ENCODE measurements at regions not wholly inside any gene's neighbourhood (a gene's known extent, or its start where the extent isn't known, plus 50 kb on each side); places are given as distances from the start of the nearest gene placed in this dataset.

DNA sequence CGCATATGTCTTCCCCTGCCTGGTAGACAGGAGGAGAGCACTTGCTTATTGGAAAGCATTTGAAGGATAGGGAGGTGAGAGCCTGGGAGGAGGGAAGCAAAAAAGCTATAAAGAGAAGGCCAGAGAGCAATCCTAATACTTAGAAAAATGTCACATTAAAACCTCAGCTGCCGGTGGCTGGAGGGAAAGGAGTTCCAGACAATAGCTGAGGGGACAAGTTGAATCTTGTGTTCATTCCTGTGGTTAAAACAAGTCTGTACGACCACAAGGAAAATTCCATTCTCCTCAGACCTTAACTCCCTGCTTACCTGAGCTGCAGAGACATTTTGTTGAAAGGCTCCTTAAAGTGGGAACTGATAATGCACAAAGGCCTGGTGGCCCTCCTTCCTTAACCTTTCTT, 218.8 kb upstream of the CAMK1G start:
- no peak for TF ChIP-seq POLR2A (IDR thresholded peaks at IDR 0.05; ENCODE audit: low read depth)
- TF ChIP-seq, protein P1, sequence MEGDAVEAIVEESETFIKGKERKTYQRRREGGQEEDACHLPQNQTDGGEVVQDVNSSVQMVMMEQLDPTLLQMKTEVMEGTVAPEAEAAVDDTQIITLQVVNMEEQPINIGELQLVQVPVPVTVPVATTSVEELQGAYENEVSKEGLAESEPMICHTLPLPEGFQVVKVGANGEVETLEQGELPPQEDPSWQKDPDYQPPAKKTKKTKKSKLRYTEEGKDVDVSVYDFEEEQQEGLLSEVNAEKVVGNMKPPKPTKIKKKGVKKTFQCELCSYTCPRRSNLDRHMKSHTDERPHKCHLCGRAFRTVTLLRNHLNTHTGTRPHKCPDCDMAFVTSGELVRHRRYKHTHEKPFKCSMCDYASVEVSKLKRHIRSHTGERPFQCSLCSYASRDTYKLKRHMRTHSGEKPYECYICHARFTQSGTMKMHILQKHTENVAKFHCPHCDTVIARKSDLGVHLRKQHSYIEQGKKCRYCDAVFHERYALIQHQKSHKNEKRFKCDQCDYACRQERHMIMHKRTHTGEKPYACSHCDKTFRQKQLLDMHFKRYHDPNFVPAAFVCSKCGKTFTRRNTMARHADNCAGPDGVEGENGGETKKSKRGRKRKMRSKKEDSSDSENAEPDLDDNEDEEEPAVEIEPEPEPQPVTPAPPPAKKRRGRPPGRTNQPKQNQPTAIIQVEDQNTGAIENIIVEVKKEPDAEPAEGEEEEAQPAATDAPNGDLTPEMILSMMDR (IDR thresholded peaks at IDR 0.05), result no peak
- TF ChIP-seq EP300 (IDR thresholded peaks at IDR 0.05), result no peak
- TF ChIP-seq POLR2AphosphoS5 (IDR thresholded peaks at IDR 0.05), result no peak
- intact Hi-C loops (cut with DNase I), result no loop called here
- Histone ChIP-seq H3K36me3 (no peaks in the 10 kb centered on the region), H3K27ac (replicated peaks in 1 of 4) (no peak overlapping the region), H3K27me3 (no peaks in the 10 kb centered on the region), H3K4me1 (no peaks in the 10 kb centered on the region), H3K9me3 (no peaks in the 10 kb centered on the region), H3K4me3 (no peak overlapping the region)
- 82% methylated on average over 3 of the region's 3 CpGs for WGBS
- DNase-seq (ENCODE audit: extremely low spot score), result no peak

DNA sequence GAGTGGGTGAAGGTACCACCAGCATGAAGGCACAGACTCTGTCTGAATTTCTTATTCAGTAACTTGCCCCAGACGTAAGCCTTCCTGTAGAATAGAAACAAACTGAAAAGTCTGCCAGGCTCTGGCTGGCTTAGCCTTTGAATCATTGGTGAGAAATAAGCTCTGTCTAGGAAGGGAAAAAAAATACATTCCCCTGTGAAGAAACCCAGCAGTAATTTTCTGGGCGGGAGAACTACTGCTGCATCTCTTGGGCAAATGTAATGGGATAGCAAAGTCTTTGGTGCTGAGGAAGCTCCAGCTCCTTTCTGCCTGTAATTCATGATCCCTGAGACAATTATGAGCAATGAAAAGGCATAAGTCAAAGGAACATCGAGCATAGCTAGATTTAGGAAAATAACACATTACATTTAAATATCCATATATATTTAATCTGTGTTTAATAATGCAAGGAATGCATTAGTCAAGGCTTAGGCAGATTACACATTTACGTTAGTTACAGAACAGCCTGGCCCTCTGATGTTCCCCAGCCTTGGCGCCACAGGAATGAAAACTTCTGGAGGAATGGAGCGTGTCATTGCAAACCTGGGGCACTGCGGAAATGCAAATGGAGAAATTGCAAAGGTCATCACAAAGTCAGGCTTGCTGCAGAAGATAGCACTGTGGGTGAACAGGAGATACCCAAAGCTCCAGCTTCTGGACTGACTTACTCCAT, 216.3 kb upstream of the CAMK1G start:
- intact Hi-C loops (cut with DNase I), result no loop called here
- H3K36me3 ChIP-seq, result no peaks in the 10 kb centered on the region
- H3K27me3 ChIP-seq, result no peaks in the 10 kb centered on the region
- no peaks in the 10 kb centered on the region for H3K9me3 ChIP-seq
- no peak overlapping the region for H3K27ac ChIP-seq (replicated peaks in 1 of 4)
- no peak for DNase-seq (ENCODE audit: extremely low spot score)
- H3K4me3 ChIP-seq, result no peak overlapping the region
- TF ChIP-seq POLR2A (IDR thresholded peaks at IDR 0.05; ENCODE audit: low read depth) (no peak), POLR2AphosphoS5 (IDR thresholded peaks at IDR 0.05) (no peak), EP300 (IDR thresholded peaks at IDR 0.05) (no peak)
- TF ChIP-seq, protein P1 (IDR thresholded peaks at IDR 0.05), result no peak
- WGBS, result 84% methylated on average over 7 of the region's 7 CpGs
- no peaks in the 10 kb centered on the region for H3K4me1 ChIP-seq

GRCh38 chr1:209368864-209369598, 214.5 kb upstream of the CAMK1G start:
- H3K36me3 ChIP-seq, result no peaks in the 10 kb centered on the region
- 50% methylated on average over 8 of the region's 8 CpGs for WGBS
- H3K9me3 ChIP-seq, result no peaks in the 10 kb centered on the region
- H3K27me3 ChIP-seq, result no peaks in the 10 kb centered on the region
- no peak for DNase-seq (ENCODE audit: extremely low spot score)
- intact Hi-C loops (cut with DNase I), result no loop called here
- H3K27ac ChIP-seq (replicated peaks in 1 of 4), result no peak overlapping the region
- H3K4me3 ChIP-seq, result no peak overlapping the region
- no peaks in the 10 kb centered on the region for H3K4me1 ChIP-seq
- no peak for TF ChIP-seq POLR2A (IDR thresholded peaks at IDR 0.05; ENCODE audit: low read depth)

- DNase-seq (ENCODE audit: extremely low spot score), result no peak
- intact Hi-C loops (cut with DNase I), result no loop called here
- no peaks in the 10 kb centered on the region for H3K27me3 ChIP-seq
- TF ChIP-seq POLR2A (IDR thresholded peaks at IDR 0.05; ENCODE audit: low read depth) (no peak), EP300 (IDR thresholded peaks at IDR 0.05) (no peak), POLR2AphosphoS5 (IDR thresholded peaks at IDR 0.05) (no peak)
- TF ChIP-seq, protein P1 (IDR thresholded peaks at IDR 0.05), result no peak
- H3K9me3 ChIP-seq, result no peaks in the 10 kb centered on the region
- no peaks in the 10 kb centered on the region for H3K4me1 ChIP-seq
- no peak overlapping the region for H3K4me3 ChIP-seq
- no peaks in the 10 kb centered on the region for H3K36me3 ChIP-seq
- no peak overlapping the region for H3K27ac ChIP-seq (replicated peaks in 1 of 4)
- WGBS, result 88% methylated on average over 6 of the region's 6 CpGs
These were observed 213.1 kb upstream of the CAMK1G start for GRCh38 chr1:209370241-209370995.

DNA sequence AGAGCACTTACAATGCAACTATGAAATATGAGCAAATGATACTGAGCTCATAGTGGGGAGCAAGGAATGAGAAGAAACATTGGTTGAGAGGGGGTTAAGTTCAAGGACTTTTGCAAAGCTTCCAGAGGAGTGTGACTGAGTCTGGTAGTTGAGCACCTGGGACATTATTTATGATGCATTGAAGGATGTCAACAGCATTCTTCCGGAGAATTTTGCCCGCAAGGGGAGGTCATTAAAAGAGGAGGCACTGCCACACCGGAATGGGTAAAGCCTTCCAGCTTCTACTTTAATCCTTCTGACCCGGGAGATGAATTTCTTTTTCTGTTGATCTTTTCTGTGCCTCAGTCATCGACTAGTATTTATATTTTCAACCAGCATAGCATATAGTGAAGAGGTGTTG, 208.4 kb upstream of the CAMK1G start:
- intact Hi-C loops (cut with DNase I), result no loop called here
- TF ChIP-seq, protein P1 (IDR thresholded peaks at IDR 0.05), result no peak
- TF ChIP-seq POLR2A (IDR thresholded peaks at IDR 0.05; ENCODE audit: low read depth) (no peak), EP300 (IDR thresholded peaks at IDR 0.05) (no peak)
- Histone ChIP-seq H3K27me3 (no peaks in the 10 kb centered on the region), H3K9me3 (no peaks in the 10 kb centered on the region), H3K4me3 (no peak overlapping the region), H3K36me3 (no peaks in the 10 kb centered on the region), H3K4me1 (no peaks in the 10 kb centered on the region), H3K27ac (replicated peaks in 1 of 4) (no peak overlapping the region)
- DNase-seq (ENCODE audit: extremely low spot score), result no peak
- WGBS, result 81% methylated on average over 5 of the region's 5 CpGs
